ENCODE measurements at regions not wholly inside any gene's neighbourhood (a gene's known extent, or its start where the extent isn't known, plus 50 kb on each side); places are given as distances from the start of the nearest gene placed in this dataset.

GRCh38 chr2:239813261-239814115, 211.7 kb downstream of the NDUFA10 start:
- DNase-seq (ENCODE audit: extremely low read depth, low read depth), result no peak
- no peak for TF ChIP-seq CTCF (IDR thresholded peaks at IDR 0.05; ENCODE audit: low read depth, low read length)

DNA sequence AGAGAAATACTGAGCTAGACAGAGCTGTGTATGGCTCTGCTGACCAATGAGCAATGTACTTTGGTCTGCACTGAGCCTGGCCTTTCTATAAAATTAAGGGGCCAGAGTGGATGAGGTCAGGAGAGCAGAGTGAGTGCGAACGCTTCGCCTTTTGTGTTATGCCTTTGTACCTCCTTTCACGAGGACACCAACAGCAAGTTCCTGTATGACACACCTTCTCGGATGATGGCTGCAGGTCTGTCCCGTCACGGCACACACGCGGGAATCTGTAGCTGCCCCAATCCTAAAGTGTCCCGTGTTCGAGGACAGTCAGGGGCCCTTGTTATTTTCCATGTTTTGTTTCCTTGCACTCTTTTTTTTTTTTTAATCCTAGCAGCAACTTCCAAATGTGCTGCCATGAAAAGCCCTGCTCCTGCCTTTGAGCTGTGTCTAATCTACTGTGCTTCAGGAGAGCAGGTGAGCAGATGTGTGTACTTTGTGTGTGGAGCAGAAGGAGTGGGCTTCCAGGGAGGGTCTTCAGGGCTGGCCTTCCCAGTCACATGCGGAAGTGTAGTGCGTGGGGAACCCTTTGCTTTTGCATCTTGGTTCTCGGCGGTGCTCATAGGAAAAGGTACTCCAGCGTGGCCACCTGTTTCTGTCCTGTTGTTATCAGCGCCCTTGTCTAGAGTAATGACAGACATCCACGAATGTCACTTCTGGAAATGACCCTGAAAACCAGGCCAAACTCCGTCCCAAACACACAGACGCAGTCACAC, 213.2 kb downstream of the NDUFA10 start:
- DNase-seq (ENCODE audit: extremely low read depth, low read depth), result no peak
- TF ChIP-seq CTCF (IDR thresholded peaks at IDR 0.05; ENCODE audit: low read depth, low read length), result no peak

DNA sequence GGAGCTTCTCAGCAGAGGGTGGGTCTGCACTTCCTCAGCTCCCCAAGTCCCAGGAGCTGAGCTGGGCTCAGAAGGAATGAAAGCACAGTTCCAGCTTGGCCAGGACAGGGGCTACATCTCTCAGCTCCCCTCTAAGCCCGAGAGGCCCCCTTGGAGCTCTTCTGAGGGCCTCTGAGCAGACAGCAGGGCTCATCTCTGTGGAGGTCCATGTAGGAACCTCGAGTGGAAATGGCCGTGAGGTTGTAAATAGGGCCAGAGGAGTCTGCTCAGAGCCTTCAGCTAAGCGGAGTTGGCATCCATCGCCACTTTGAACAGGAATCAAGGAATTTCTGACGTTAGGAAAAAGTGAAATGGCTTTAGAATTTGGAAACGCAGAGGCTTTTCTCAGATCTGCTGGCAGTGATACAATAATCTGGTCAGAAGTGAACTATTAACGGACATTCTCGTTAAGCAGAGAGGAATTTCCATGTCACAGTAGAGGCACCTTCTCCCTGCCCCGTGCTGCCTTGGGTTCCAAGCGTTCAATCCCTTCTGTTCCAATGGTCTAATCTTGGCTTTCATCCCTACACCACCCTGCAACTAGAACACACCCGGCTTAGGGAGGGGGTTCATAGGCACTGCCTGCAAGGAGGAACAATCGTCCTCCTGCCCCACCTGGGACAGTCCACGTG, 213.9 kb downstream of the NDUFA10 start:
- no peak for TF ChIP-seq CTCF (IDR thresholded peaks at IDR 0.05; ENCODE audit: low read depth, low read length)
- no peak for DNase-seq (ENCODE audit: extremely low read depth, low read depth)

DNA sequence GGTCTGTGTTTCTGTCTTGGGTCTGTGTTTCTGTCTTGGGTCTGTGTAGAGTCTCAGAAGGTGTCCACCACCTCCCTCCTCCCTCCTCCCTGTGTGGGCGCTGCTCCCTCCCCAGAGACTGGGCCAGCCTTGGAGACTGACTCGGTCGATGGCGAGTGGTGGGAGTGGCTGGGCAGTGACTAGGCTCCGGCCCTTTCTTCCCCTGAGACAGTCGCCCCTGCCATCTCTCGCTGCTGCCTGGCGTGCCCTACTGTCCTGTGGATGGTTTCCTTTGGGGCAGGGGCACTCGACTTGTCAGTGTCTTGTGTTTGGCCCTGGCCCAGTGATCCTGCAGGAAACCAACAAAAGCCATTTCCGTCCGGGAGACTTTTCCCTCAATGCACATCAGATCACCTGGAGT, 215.8 kb downstream of the NDUFA10 start:
- no peak for TF ChIP-seq CTCF (IDR thresholded peaks at IDR 0.05; ENCODE audit: low read depth, low read length)
- no peak for DNase-seq (ENCODE audit: extremely low read depth, low read depth)

DNA sequence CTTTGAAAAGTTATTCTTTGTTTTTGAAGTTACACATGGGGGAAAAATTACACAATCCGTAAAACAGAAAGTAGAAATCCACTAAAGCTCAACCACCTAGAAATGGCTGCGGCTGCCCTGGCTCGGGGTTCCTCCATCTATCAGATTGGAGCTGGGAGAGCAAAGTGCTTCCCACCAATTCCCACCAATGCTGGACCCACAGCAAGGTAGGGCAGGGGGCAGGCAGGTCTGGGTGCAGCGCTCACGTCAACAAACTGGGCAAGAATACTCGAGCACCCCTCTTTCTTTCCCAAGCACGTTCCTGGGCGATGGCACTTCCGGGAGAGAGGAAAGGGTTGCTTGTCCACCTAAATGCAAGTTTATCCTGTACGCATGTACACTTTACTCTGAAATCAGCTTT, 217.6 kb downstream of the NDUFA10 start:
- DNase-seq (ENCODE audit: extremely low read depth, low read depth), result no peak
- TF ChIP-seq CTCF (IDR thresholded peaks at IDR 0.05; ENCODE audit: low read depth, low read length), result no peak

GRCh38 chr2:239806758-239807434, 218.2 kb downstream of the NDUFA10 start:
- TF ChIP-seq CTCF (IDR thresholded peaks at IDR 0.05; ENCODE audit: low read depth, low read length), result no peak
- DNase-seq (ENCODE audit: extremely low read depth, low read depth), result no peak
